ENCODE measurements at regions not wholly inside any gene's neighbourhood (a gene's known extent, or its start where the extent isn't known, plus 50 kb on each side); places are given as distances from the start of the nearest gene placed in this dataset.

- no peak for TF ChIP-seq PRDM4 (CRISPR knock-in tag; IDR thresholded peaks at IDR 0.05; ENCODE audit: borderline replicate concordance)
- peak; percentile 38; the same call in 1 of the 2 replicates for TF ChIP-seq BHLHE40 (IDR thresholded peaks at IDR 0.05; ENCODE audit: low read length)
- no peak for TF ChIP-seq TP53 (CRISPR knock-in tag; conservative IDR thresholded peaks at IDR 0.05)
- TF ChIP-seq RARA (CRISPR knock-in tag; IDR thresholded peaks at IDR 0.05): peak; percentile 41; the same call in 1 of the 2 replicates
- no peak for TF ChIP-seq PCBP2 (optimal IDR thresholded peaks at IDR 0.05; ENCODE audit: low read depth, low read length, poor library complexity, severe bottlenecking)
- TF ChIP-seq ZNF598 (CRISPR knock-in tag; IDR thresholded peaks at IDR 0.05; ENCODE audit: borderline replicate concordance): no peak
- no peak for TF ChIP-seq RNF219 (CRISPR knock-in tag; IDR thresholded peaks at IDR 0.05)
- TF ChIP-seq SKI (IDR thresholded peaks at IDR 0.05; ENCODE audit: partially characterized antibody): no peak
- TF ChIP-seq THAP11 (CRISPR knock-in tag; IDR thresholded peaks at IDR 0.05): peak; percentile 68
- TF ChIP-seq TSC22D2 (CRISPR knock-in tag; IDR thresholded peaks at IDR 0.05; ENCODE audit: borderline replicate concordance): 0 out of 2 replicates have a peak, but pooled peaks have one; percentile 54
- TF ChIP-seq GMEB1 (CRISPR knock-in tag; IDR thresholded peaks at IDR 0.05; ENCODE audit: borderline replicate concordance): no peak
- peak; percentile 67; the same call in 1 of the 2 replicates for TF ChIP-seq SMAD3 (CRISPR knock-in tag; IDR thresholded peaks at IDR 0.05)
- TF ChIP-seq HMG20A (CRISPR knock-in tag; IDR thresholded peaks at IDR 0.05; ENCODE audit: borderline replicate concordance): peak; percentile 74; the same call in 1 of the 2 replicates
- no peak for TF ChIP-seq ZNF543 (CRISPR knock-in tag; IDR thresholded peaks at IDR 0.05)
- TF ChIP-seq KLF16 (CRISPR knock-in tag; IDR thresholded peaks at IDR 0.05): peak in 1 of 2 experiments; percentile 77; a peak in 2 of 4 replicates
- TF ChIP-seq TEF (CRISPR knock-in tag; IDR thresholded peaks at IDR 0.05): peak; percentile 94
- no peak for TF ChIP-seq GLI4 (CRISPR knock-in tag; IDR thresholded peaks at IDR 0.05; ENCODE audit: borderline replicate concordance)
- TF ChIP-seq SP2 (CRISPR knock-in tag; IDR thresholded peaks at IDR 0.05): no peak
- peak; percentile 92; the same call in 1 of the 2 replicates for TF ChIP-seq SP140L (CRISPR knock-in tag; IDR thresholded peaks at IDR 0.05; ENCODE audit: borderline replicate concordance)
- TF ChIP-seq ZNF614 (CRISPR knock-in tag; IDR thresholded peaks at IDR 0.05; ENCODE audit: borderline replicate concordance): peak; percentile 99
These were observed 147.9 kb upstream of the STXBP6 start (continued) for GRCh38 chr14:25197885-25198284.

All from HepG2 (cell line).